H1 (cell line): ENCODE measurements at regions not wholly inside any gene's neighbourhood (a gene's known extent, or its start where the extent isn't known, plus 50 kb on each side); places are given as distances from the start of the nearest gene placed in this dataset.

Experiments used
- CTCF ChIA-PET: fragments of 300-600 bp; sonication (Branson Sonifier 250); formaldehyde crosslinking; loops from one replicate; lab custom pipeline; 2021; ENCODE audit not compliant: partially characterized antibody; lab: Charles Lee
- POLR2A ChIA-PET: fragments of 300-600 bp; sonication (Branson Sonifier 250); formaldehyde crosslinking; loops from one replicate; lab custom pipeline; 2021; ENCODE audit warnings: inconsistent platforms; ENCODE audit not compliant: partially characterized antibody; lab: Charles Lee
- DNase-seq, 2 experiments: peaks; one replicate each; pipeline versions ENCODE4 v3.0.0 to v3.0.0-alpha.2; 2010 to 2022; ENCODE audit warnings: low spot score in 2 of 2, low read depth in 1 of 2, mixed read lengths in 1 of 2
- FAIRE-seq: peaks from 2 replicates; lab custom pipeline; 2011; peaks lifted over from hg19 to GRCh38; lab: Jason Lieb, UNC
- H2AFZ ChIP-seq: 2 replicates; pipeline ENCODE4 v1.8.1; 2012; ENCODE audit warnings: low read length, inconsistent platforms
- H2AK5ac ChIP-seq: 2 replicates; pipeline ENCODE4 v1.6.1; 2013; ENCODE audit warnings: low read depth, low read length
- H2BK120ac ChIP-seq: replicated peaks from 2 replicates; pipeline ENCODE3; 2013; ENCODE audit warnings: low read depth, low read length, inconsistent platforms
- H2BK12ac ChIP-seq: 2 replicates; pipeline ENCODE4 v1.6.1; 2013; ENCODE audit warnings: low read depth, low read length
- H2BK15ac ChIP-seq: 2 replicates; pipeline ENCODE4 v1.6.1; 2013; ENCODE audit warnings: low read length
- H2BK20ac ChIP-seq: 2 replicates; pipeline ENCODE4 v1.6.1; 2013; ENCODE audit warnings: low read length
- H2BK5ac ChIP-seq: 2 replicates; pipeline ENCODE4 v1.6.1; 2013; ENCODE audit warnings: low read depth, low read length
- H3K14ac ChIP-seq: 2 replicates; pipeline ENCODE4 v1.6.1; 2013; ENCODE audit warnings: inconsistent platforms; ENCODE audit not compliant: insufficient read length
- H3K18ac ChIP-seq: 2 replicates; pipeline ENCODE4 v1.6.1; 2013; ENCODE audit warnings: low read length; ENCODE audit errors: extremely low read depth
- H3K23ac ChIP-seq: 2 replicates; pipeline ENCODE4 v1.6.1; 2013; ENCODE audit warnings: inconsistent platforms; ENCODE audit not compliant: insufficient read length
- H3K23me2 ChIP-seq: 2 replicates; pipeline ENCODE4 v1.6.1; 2013; ENCODE audit warnings: low read depth, low read length
- H3K27ac ChIP-seq: 2 replicates; pipeline ENCODE4 v1.6.1; 2011; ENCODE audit warnings: low read depth, low read length, inconsistent platforms
- H3K27me3 ChIP-seq, 4 experiments: replicated peaks in 1 of 4; 1 replicate in 1 of 4; 2 replicates in 3 of 4; pipeline versions ENCODE4 v1.6.1 to v1.8.1; 2011 to 2013; ENCODE audit warnings: low read length in 3 of 4, mild to moderate bottlenecking in 3 of 4, inconsistent platforms in 2 of 4, mixed read lengths in 2 of 4, moderate library complexity in 1 of 4; ENCODE audit not compliant: control insufficient read depth in 3 of 4, insufficient read depth in 3 of 4; ENCODE audit errors: extremely low read depth in 1 of 4
- H3K36me3 ChIP-seq, 4 experiments: 2 replicates each; pipeline versions ENCODE4 v1.6.1 to v1.8.1; 2011 to 2013; ENCODE audit warnings: mild to moderate bottlenecking in 4 of 4, low read length in 3 of 4, moderate library complexity in 2 of 4, control low read depth in 1 of 4, inconsistent platforms in 1 of 4; ENCODE audit not compliant: insufficient read depth in 4 of 4, control insufficient read depth in 2 of 4
- H3K4ac ChIP-seq: replicated peaks from 2 replicates; pipeline ENCODE3; 2013; ENCODE audit warnings: low read length, low read depth, mixed read lengths, inconsistent platforms; ENCODE audit not compliant: insufficient read length
- H3K4me1 ChIP-seq, 4 experiments: replicated peaks in 1 of 4; 1 replicate in 1 of 4; 2 replicates in 3 of 4; pipeline versions ENCODE4 v1.6.1 to v1.8.1; 2011 to 2013; ENCODE audit warnings: low read length in 3 of 4, inconsistent platforms in 2 of 4, mixed read lengths in 1 of 4; ENCODE audit not compliant: insufficient read depth in 4 of 4, control insufficient read depth in 3 of 4
- H3K4me2 ChIP-seq, 2 experiments: 2 replicates each; pipeline versions ENCODE4 v1.6.1 to v1.8.1; 2011 to 2013; ENCODE audit warnings: low read depth in 2 of 2, low read length in 2 of 2, control low read depth in 1 of 2, inconsistent platforms in 1 of 2, mild to moderate bottlenecking in 1 of 2; ENCODE audit not compliant: insufficient read depth in 1 of 2
- H3K4me3 ChIP-seq, 4 experiments: fragments of 200-600, 300-600 bp in 1 of 4; sonication (generic), shearing (Covaris generic), sonication (Bioruptor Twin) in 1 of 4; 2 replicates each; pipeline versions ENCODE4 v1.5.1 to v1.8.1; 2011 to 2016; ENCODE audit warnings: low read length in 4 of 4, low read depth in 3 of 4, control low read depth in 2 of 4, inconsistent platforms in 2 of 4, mild to moderate bottlenecking in 2 of 4, mixed read lengths in 1 of 4, moderate library complexity in 1 of 4; ENCODE audit not compliant: insufficient read depth in 2 of 4; ENCODE audit errors: extremely low read depth in 1 of 4
- H3K56ac ChIP-seq: replicated peaks from 2 replicates; pipeline ENCODE3; 2013; ENCODE audit warnings: low read depth, mild to moderate bottlenecking, mixed read lengths, low read length, inconsistent platforms; ENCODE audit not compliant: insufficient read length
- H3K79me1 ChIP-seq: 2 replicates; pipeline ENCODE4 v1.6.1; 2013; ENCODE audit warnings: low read depth, low read length, control low read depth
- H3K79me2 ChIP-seq, 2 experiments: 2 replicates each; pipeline versions ENCODE4 v1.6.1 to v1.8.1; 2012 to 2013; ENCODE audit warnings: low read length in 2 of 2, mild to moderate bottlenecking in 2 of 2, inconsistent platforms in 1 of 2; ENCODE audit not compliant: insufficient read depth in 2 of 2, control insufficient read depth in 1 of 2
- H3K9ac ChIP-seq, 4 experiments: replicated peaks in 1 of 4; 1 replicate in 1 of 4; 2 replicates in 3 of 4; pipeline versions ENCODE4 v1.6.1 to v1.8.1; 2011 to 2013; ENCODE audit warnings: low read depth in 3 of 4, low read length in 3 of 4, control low read depth in 2 of 4, mild to moderate bottlenecking in 2 of 4, moderate library complexity in 2 of 4, inconsistent platforms in 1 of 4; ENCODE audit errors: extremely low read depth in 1 of 4
- H3K9me3 ChIP-seq, 2 experiments: 2 replicates each; pipeline versions ENCODE4 v1.6.1 to v1.8.1; 2012 to 2013; ENCODE audit warnings: mild to moderate bottlenecking in 2 of 2, moderate library complexity in 2 of 2, control low read depth in 1 of 2, inconsistent platforms in 1 of 2, low read depth in 1 of 2, low read length in 1 of 2, mixed read lengths in 1 of 2; ENCODE audit not compliant: insufficient read depth in 2 of 2
- H4K20me1 ChIP-seq, 2 experiments: replicated peaks in 1 of 2; 2 replicates each; pipeline versions ENCODE3 to v1.8.1; 2011 to 2013; ENCODE audit warnings: inconsistent platforms in 2 of 2, low read length in 2 of 2, mild to moderate bottlenecking in 1 of 2; ENCODE audit not compliant: insufficient read depth in 2 of 2, control insufficient read depth in 1 of 2
- H4K5ac ChIP-seq: 2 replicates; pipeline ENCODE4 v1.6.1; 2013; ENCODE audit warnings: low read length, low read depth, mixed read lengths, inconsistent platforms; ENCODE audit not compliant: insufficient read length
- H4K8ac ChIP-seq: 2 replicates; pipeline ENCODE4 v1.8.0; 2013; ENCODE audit warnings: mild to moderate bottlenecking, moderate library complexity, low read length, inconsistent platforms; ENCODE audit not compliant: insufficient read depth; ENCODE audit errors: extremely low read depth
- H4K91ac ChIP-seq: replicated peaks from 2 replicates; pipeline ENCODE3; 2013; ENCODE audit warnings: low read length, mixed read lengths, inconsistent platforms; ENCODE audit not compliant: insufficient read length
- ASH2L ChIP-seq: fragments of 200-600, 300-600 bp; sonication (generic); IDR thresholded peaks from one replicate; pipeline ENCODE4 v1.7.1; 2017; ENCODE audit warnings: low read length
- E2F6 ChIP-seq: IDR thresholded peaks from 2 replicates; pipeline ENCODE4 v1.6.1; 2012; ENCODE audit warnings: inconsistent platforms
- EP300 ChIP-seq, 2 experiments: IDR thresholded peaks; 1 replicate in 1 of 2; 2 replicates in 1 of 2; pipeline ENCODE4 v1.6.1; 2011 to 2012; ENCODE audit warnings: low read depth in 2 of 2, low read length in 2 of 2, mild to moderate bottlenecking in 2 of 2, borderline replicate concordance in 1 of 2, inconsistent platforms in 1 of 2, moderate library complexity in 1 of 2
- GABPA ChIP-seq: IDR thresholded peaks from 2 replicates; pipeline ENCODE4 v1.6.1; 2011; ENCODE audit warnings: mild to moderate bottlenecking, low read length, moderate library complexity, borderline replicate concordance; ENCODE audit not compliant: insufficient read depth
- KDM5A ChIP-seq: fragments of 200-600 bp; IDR thresholded peaks from 2 replicates; pipeline ENCODE4 v1.7.1; 2012; ENCODE audit warnings: mild to moderate bottlenecking, low read length, inconsistent platforms, mixed read lengths
- NANOG ChIP-seq: IDR thresholded peaks from 2 replicates; pipeline ENCODE4 v1.6.1; 2011; ENCODE audit warnings: low read length, low read depth, mild to moderate bottlenecking, inconsistent platforms; ENCODE audit not compliant: insufficient read depth, poor library complexity, severe bottlenecking
- RBBP5 ChIP-seq: IDR thresholded peaks from 2 replicates; pipeline ENCODE4 v1.7.1; 2012; ENCODE audit warnings: low read depth, mild to moderate bottlenecking, inconsistent platforms, low read length, moderate library complexity, borderline replicate concordance
- RXRA ChIP-seq: IDR thresholded peaks from 2 replicates; pipeline ENCODE4 v1.6.1; 2011; ENCODE audit warnings: low read depth, mild to moderate bottlenecking, low read length, moderate library complexity; ENCODE audit not compliant: insufficient read depth
- SIX5 ChIP-seq: IDR thresholded peaks from 2 replicates; pipeline ENCODE4 v1.6.1; 2011; ENCODE audit warnings: mild to moderate bottlenecking, low read depth, low read length
- TCF12 ChIP-seq: IDR thresholded peaks from 2 replicates; pipeline ENCODE4 v1.6.1; 2011; ENCODE audit warnings: low read depth, mild to moderate bottlenecking, low read length
- YY1 ChIP-seq: IDR thresholded peaks from 2 replicates; pipeline ENCODE4 v1.6.1; 2011; ENCODE audit warnings: low read depth, mild to moderate bottlenecking, low read length
- ZNF274 ChIP-seq: IDR thresholded peaks from 2 replicates; pipeline ENCODE4 v1.7.0; 2012; ENCODE audit warnings: low read length, borderline replicate concordance; ENCODE audit errors: extremely low read depth
- WGBS, 2 experiments: shearing (Covaris generic) in 1 of 2; methylation state at CpG; one replicate each; pipeline versions ENCODE4 v1.1.6 to v1.1.7; 2013 to 2015; ENCODE audit warnings: low lambda C conversion rate in 2 of 2, mixed read lengths in 2 of 2, inconsistent platforms in 1 of 2, low coverage in 1 of 2, missing lambda C conversion rate in 1 of 2; ENCODE audit not compliant: insufficient replicate concordance in 2 of 2, insufficient coverage in 1 of 2, insufficient read length in 1 of 2; ENCODE audit errors: extremely low coverage in 1 of 2, missing lambda C conversion rate in 1 of 2; 5-methylcytosine and 5-hydroxymethylcytosine counted together

GRCh38 chr10:128462844-128463243, 336.6 kb upstream of the MKI67 start:
- POLR2A ChIA-PET = interaction anchor here (0.6 kb wide), 1 partner anchor 82 kb away, joined by 3 read pairs; no protein-coding TSS in a partner anchor
- CTCF ChIA-PET = interaction anchor here (1.1 to 2.2 kb wide), 5 partner anchors 9 to 195 kb away, joined by 3 to 5 read pairs (median 4); no protein-coding TSS in a partner anchor
- H3K4ac ChIP-seq = no peak overlapping the region

More at GRCh38 chr10:128462844-128463243, 336.6 kb upstream of the MKI67 start:
- Histone ChIP-seq H3K18ac (no peak overlapping the region), H4K8ac (no peak overlapping the region), H3K23ac (no peak overlapping the region), H3K27ac (no peak overlapping the region), H2BK15ac (no peak overlapping the region), H2BK5ac (no peak overlapping the region), H2BK12ac (no peak overlapping the region), H3K27me3 (no peaks in the 10 kb centered on the region; a peak in 1 of 7 replicates), H4K91ac (no peak overlapping the region), H3K79me1 (no peaks in the 10 kb centered on the region), H3K56ac (no peak overlapping the region), H3K14ac (no peak overlapping the region), H2AK5ac (no peak overlapping the region), H3K9ac (no peak overlapping the region), H3K4me2 (no peak overlapping the region), H4K20me1 (no peaks in the 10 kb centered on the region), H3K23me2 (peaks cover 2% of the 10 kb centered on the region; the same call in 1 of the 2 replicates), H2AFZ (no peak overlapping the region), H3K4me3 (no peak overlapping the region), H3K79me2 (no peaks in the 10 kb centered on the region), H2BK20ac (no peak overlapping the region), H3K36me3 (no peaks in the 10 kb centered on the region), H3K9me3 (peaks cover 0 to 3% of the 10 kb centered on the region in 2 experiments; a peak in 2 of 4 replicates), H4K5ac (no peak overlapping the region), H3K4me1 (no peaks in the 10 kb centered on the region; a peak in 1 of 7 replicates), H2BK120ac (no peak overlapping the region)
- no peak for TF ChIP-seq EP300 (IDR thresholded peaks at IDR 0.05; ENCODE audit: borderline replicate concordance in 1 of 2, low read depth in 2 of 2, low read length in 2 of 2)
- TF ChIP-seq KDM5A = no peak
- no peak for TF ChIP-seq YY1
- TF ChIP-seq GABPA = no peak
- TF ChIP-seq SIX5 = no peak
- no peak for TF ChIP-seq ASH2L
- TF ChIP-seq ZNF274 = no peak
- no peak for TF ChIP-seq TCF12
- TF ChIP-seq E2F6 = no peak
- TF ChIP-seq NANOG = no peak
- no peak for TF ChIP-seq RBBP5
- no peak for TF ChIP-seq RXRA
- no peak for FAIRE-seq
- DNase-seq = no peak
- WGBS, 2 experiments = 87% methylated on average over 7 of the region's 7 CpGs; no CpG with 5 or more reads in 1 of the 2 experiments
